ENCODE measurements at regions not wholly inside any gene's neighbourhood (a gene's known extent, or its start where the extent isn't known, plus 50 kb on each side); places are given as distances from the start of the nearest gene placed in this dataset.

DNA sequence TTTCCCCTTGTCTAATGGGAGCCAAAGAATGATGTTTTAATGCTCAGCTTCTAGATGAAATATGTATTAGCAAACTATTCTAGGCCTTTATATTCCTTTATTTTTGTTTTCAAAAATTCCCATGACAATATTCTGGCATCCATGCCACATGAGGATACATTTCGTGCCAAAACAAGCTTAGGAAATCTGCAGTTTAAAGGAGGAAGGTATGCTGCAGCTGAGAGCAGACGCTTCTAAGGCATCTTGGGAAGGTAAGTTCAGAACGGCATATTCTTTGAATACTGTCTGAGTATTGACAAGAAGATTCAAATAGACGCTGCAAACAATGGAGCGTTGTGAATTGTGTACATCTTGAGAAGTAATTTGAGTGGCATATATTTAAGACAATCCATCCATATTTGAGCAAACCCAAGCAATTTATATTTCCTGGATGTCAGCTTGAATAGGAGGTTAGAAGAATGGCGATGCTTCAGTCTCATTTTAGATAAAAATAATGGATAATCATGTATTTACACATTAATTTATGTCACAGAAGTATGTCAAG, 158.6 kb downstream of the RAP2B start:
- Histone ChIP-seq H3K9ac (ENCODE audit: low read depth, low read length) (no peak overlapping the region), H3K4me1 (ENCODE audit: control insufficient read depth, insufficient read depth, low read length) (no peaks in the 10 kb centered on the region), H3K27me3 (ENCODE audit: control insufficient read depth, insufficient read depth, low read length) (no peaks in the 10 kb centered on the region), H3K36me3 (ENCODE audit: control insufficient read depth, insufficient read depth, low read length) (no peaks in the 10 kb centered on the region), H3K4me3 (ENCODE audit: low read depth, low read length) (no peak overlapping the region), H3K9me3 (ENCODE audit: control insufficient read depth, insufficient read depth, low read length) (no peaks in the 10 kb centered on the region)

DNA sequence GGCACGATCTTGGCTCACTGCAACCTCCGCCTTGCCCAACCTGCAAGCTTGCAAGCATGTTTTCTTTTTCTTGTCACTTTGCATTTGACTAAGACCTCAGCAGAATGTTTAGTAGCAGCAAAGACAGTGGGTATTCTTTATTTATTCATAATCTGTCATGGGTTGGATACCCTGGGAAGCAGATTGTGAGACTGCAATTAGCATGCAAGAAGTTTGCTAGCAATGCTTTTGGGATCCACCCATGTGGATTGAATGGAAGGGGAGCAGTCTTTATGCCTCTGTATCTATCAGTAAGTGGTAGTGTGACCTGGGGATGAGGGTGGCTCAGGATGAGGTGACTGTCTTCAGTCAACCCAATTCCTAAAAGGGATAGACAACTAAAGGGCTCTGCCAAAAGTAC, 166.7 kb downstream of the RAP2B start:
- Histone ChIP-seq H3K9me3 (ENCODE audit: control insufficient read depth, insufficient read depth, low read length) (no peaks in the 10 kb centered on the region), H3K4me3 (ENCODE audit: low read depth, low read length) (no peak overlapping the region), H3K36me3 (ENCODE audit: control insufficient read depth, insufficient read depth, low read length) (no peaks in the 10 kb centered on the region), H3K27me3 (ENCODE audit: control insufficient read depth, insufficient read depth, low read length) (no peaks in the 10 kb centered on the region), H3K4me1 (ENCODE audit: control insufficient read depth, insufficient read depth, low read length) (no peaks in the 10 kb centered on the region), H3K9ac (ENCODE audit: low read depth, low read length) (no peak overlapping the region)

- H3K27me3 ChIP-seq (ENCODE audit: control insufficient read depth, insufficient read depth, low read length): no peaks in the 10 kb centered on the region
- no peaks in the 10 kb centered on the region for H3K36me3 ChIP-seq (ENCODE audit: control insufficient read depth, insufficient read depth, low read length)
- no peaks in the 10 kb centered on the region for H3K9me3 ChIP-seq (ENCODE audit: control insufficient read depth, insufficient read depth, low read length)
- no peaks in the 10 kb centered on the region for H3K4me1 ChIP-seq (ENCODE audit: control insufficient read depth, insufficient read depth, low read length)
- H3K4me3 ChIP-seq (ENCODE audit: low read depth, low read length): no peak overlapping the region
- no peak overlapping the region for H3K9ac ChIP-seq (ENCODE audit: low read depth, low read length)
These were observed 168.9 kb downstream of the RAP2B start for GRCh38 chr3:153330901-153331300.

- Histone ChIP-seq H3K27me3 (ENCODE audit: control insufficient read depth, insufficient read depth, low read length) (no peaks in the 10 kb centered on the region), H3K36me3 (ENCODE audit: control insufficient read depth, insufficient read depth, low read length) (no peaks in the 10 kb centered on the region), H3K9me3 (ENCODE audit: control insufficient read depth, insufficient read depth, low read length) (no peaks in the 10 kb centered on the region)
These were observed 169.7 kb downstream of the RAP2B start for GRCh38 chr3:153331676-153332075.

DNA sequence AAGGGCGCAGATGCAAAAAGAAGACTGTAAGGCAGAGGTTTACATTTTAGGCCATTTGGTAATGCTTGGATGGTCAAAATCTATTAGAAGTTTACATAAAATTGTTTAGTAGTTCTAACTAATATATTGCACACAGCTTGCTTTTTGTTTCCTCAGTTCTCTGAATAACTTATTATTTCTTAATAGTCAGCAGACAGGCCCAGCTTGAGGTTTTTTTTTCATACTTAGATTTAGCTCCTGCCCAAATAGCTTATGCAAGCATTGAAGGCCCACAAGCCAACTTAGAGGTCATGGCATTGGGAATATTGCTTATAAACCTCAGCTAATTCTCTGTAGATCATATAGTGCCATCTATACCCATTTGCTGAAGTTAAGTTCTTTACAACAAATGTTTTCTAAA, 172.5 kb downstream of the RAP2B start:
- Histone ChIP-seq H3K36me3 (ENCODE audit: control insufficient read depth, insufficient read depth, low read length) (no peaks in the 10 kb centered on the region), H3K9ac (ENCODE audit: low read depth, low read length) (no peak overlapping the region), H3K4me3 (ENCODE audit: low read depth, low read length) (no peak overlapping the region), H3K9me3 (ENCODE audit: control insufficient read depth, insufficient read depth, low read length) (no peaks in the 10 kb centered on the region), H3K27me3 (ENCODE audit: control insufficient read depth, insufficient read depth, low read length) (no peaks in the 10 kb centered on the region), H3K4me1 (ENCODE audit: control insufficient read depth, insufficient read depth, low read length) (no peaks in the 10 kb centered on the region)

More at GRCh38 chr3:153331676-153332075, 169.7 kb downstream of the RAP2B start:
- no peak overlapping the region for H3K9ac ChIP-seq (ENCODE audit: low read depth, low read length)
- no peaks in the 10 kb centered on the region for H3K4me1 ChIP-seq (ENCODE audit: control insufficient read depth, insufficient read depth, low read length)
- H3K4me3 ChIP-seq (ENCODE audit: low read depth, low read length): no peak overlapping the region

DNA sequence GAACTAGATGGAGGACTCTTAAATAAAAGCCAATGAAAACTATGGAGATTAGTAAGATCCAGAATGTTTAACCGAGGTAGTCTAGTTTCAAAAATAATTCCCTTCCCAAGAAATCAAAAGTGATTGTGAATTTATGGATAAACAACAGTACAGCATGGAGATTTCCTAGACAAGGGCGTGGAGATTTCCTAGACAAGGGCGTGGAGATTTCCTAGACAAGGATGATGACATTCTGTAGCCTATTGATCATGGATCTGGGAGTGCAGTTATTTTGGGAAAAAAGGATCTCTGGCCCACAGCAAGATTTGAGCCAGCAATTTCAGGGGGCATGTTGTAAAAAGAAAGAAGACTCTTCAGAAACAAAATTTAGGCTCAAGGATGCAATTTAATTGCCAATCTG, 175.3 kb downstream of the RAP2B start:
- H3K9me3 ChIP-seq (ENCODE audit: control insufficient read depth, insufficient read depth, low read length): no peaks in the 10 kb centered on the region
- H3K27me3 ChIP-seq (ENCODE audit: control insufficient read depth, insufficient read depth, low read length): no peaks in the 10 kb centered on the region
- no peak overlapping the region for H3K9ac ChIP-seq (ENCODE audit: low read depth, low read length)
- H3K4me1 ChIP-seq (ENCODE audit: control insufficient read depth, insufficient read depth, low read length): no peaks in the 10 kb centered on the region
- H3K36me3 ChIP-seq (ENCODE audit: control insufficient read depth, insufficient read depth, low read length): no peaks in the 10 kb centered on the region
- H3K4me3 ChIP-seq (ENCODE audit: low read depth, low read length): no peak overlapping the region

GRCh38 chr3:153338487-153338886, 176.5 kb downstream of the RAP2B start:
- H3K9me3 ChIP-seq (ENCODE audit: control insufficient read depth, insufficient read depth, low read length): no peaks in the 10 kb centered on the region
- no peak overlapping the region for H3K9ac ChIP-seq (ENCODE audit: low read depth, low read length)
- no peaks in the 10 kb centered on the region for H3K27me3 ChIP-seq (ENCODE audit: control insufficient read depth, insufficient read depth, low read length)
- no peaks in the 10 kb centered on the region for H3K36me3 ChIP-seq (ENCODE audit: control insufficient read depth, insufficient read depth, low read length)
- H3K4me1 ChIP-seq (ENCODE audit: control insufficient read depth, insufficient read depth, low read length): no peaks in the 10 kb centered on the region
- no peak overlapping the region for H3K4me3 ChIP-seq (ENCODE audit: low read depth, low read length)

DNA sequence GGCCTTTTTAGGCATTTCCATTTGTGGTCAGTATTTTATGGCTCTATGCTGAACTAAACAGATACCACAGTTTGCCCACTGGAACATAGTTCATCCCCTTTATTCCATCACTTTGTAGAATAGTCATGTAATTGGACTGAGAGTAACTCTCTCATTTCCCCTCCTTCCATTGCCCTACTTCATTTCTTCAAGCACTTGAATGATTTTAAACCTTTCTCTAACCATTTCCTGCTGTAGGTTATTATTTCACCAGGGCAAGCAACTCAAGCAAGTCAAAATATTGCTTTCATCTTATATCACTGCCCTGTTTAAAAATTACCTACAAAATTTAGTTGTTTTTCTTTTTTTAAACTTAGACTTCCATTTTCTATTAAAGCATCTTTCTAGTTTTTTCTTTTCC, 177.0 kb downstream of the RAP2B start:
- no peaks in the 10 kb centered on the region for H3K36me3 ChIP-seq (ENCODE audit: control insufficient read depth, insufficient read depth, low read length)
- H3K27me3 ChIP-seq (ENCODE audit: control insufficient read depth, insufficient read depth, low read length): no peaks in the 10 kb centered on the region
- no peaks in the 10 kb centered on the region for H3K4me1 ChIP-seq (ENCODE audit: control insufficient read depth, insufficient read depth, low read length)
- no peak overlapping the region for H3K4me3 ChIP-seq (ENCODE audit: low read depth, low read length)
- no peak overlapping the region for H3K9ac ChIP-seq (ENCODE audit: low read depth, low read length)
- H3K9me3 ChIP-seq (ENCODE audit: control insufficient read depth, insufficient read depth, low read length): no peaks in the 10 kb centered on the region

DNA sequence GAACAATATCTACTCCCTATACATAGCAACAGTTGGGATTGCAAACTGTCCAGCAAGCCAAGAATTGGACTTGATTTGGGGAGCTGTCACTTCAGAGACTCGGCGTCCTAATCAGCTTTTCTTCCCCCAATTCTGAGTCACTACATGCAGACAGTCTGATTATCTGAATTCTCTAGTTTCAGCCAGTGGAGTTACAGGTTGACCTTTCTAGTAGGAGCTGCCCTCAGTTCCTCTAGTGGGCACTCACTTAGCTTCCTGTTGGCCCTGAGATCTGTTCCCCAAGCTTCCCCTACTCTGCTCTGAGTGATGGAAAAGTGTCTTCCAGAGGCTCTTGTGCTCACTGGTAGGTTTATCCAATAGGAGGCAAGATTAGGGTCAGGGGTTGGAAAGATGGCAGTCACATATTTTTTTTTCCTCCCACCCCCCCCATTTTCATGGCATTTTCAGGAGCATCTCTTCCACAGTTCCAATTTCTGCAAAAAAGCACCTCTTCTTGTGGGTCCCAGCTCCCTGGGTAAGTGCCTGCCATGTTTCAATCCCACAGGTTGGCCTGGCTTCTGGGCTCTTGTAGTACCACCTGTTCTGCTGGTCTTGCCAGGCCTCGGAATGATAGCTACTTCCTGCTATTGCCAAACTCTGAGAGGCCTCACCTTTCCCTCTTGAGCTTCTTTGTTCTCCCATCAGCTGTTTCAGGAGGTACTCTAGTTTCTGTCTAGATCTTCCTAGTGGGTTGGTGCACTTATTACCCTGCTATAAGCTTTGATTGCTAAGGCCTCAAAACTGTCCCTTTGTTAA, 182.2 kb downstream of the RAP2B start:
- Histone ChIP-seq H3K4me1 (ENCODE audit: control insufficient read depth, insufficient read depth, low read length) (peaks cover 10% of the 10 kb centered on the region), H3K9ac (ENCODE audit: low read depth, low read length) (no peak overlapping the region), H3K27me3 (ENCODE audit: control insufficient read depth, insufficient read depth, low read length) (no peaks in the 10 kb centered on the region), H3K36me3 (ENCODE audit: control insufficient read depth, insufficient read depth, low read length) (no peaks in the 10 kb centered on the region), H3K9me3 (ENCODE audit: control insufficient read depth, insufficient read depth, low read length) (no peaks in the 10 kb centered on the region), H3K4me3 (ENCODE audit: low read depth, low read length) (no peak overlapping the region)

- peaks cover 2% of the 10 kb centered on the region for H3K27me3 ChIP-seq (ENCODE audit: control insufficient read depth, insufficient read depth, low read length)
- H3K4me1 ChIP-seq (ENCODE audit: control insufficient read depth, insufficient read depth, low read length): peaks cover 11% of the 10 kb centered on the region
- H3K9me3 ChIP-seq (ENCODE audit: control insufficient read depth, insufficient read depth, low read length): no peaks in the 10 kb centered on the region
- H3K4me3 ChIP-seq (ENCODE audit: low read depth, low read length): no peak overlapping the region
- no peak overlapping the region for H3K9ac ChIP-seq (ENCODE audit: low read depth, low read length)
- H3K36me3 ChIP-seq (ENCODE audit: control insufficient read depth, insufficient read depth, low read length): no peaks in the 10 kb centered on the region
These were observed 186.6 kb downstream of the RAP2B start for GRCh38 chr3:153348457-153349107.

DNA sequence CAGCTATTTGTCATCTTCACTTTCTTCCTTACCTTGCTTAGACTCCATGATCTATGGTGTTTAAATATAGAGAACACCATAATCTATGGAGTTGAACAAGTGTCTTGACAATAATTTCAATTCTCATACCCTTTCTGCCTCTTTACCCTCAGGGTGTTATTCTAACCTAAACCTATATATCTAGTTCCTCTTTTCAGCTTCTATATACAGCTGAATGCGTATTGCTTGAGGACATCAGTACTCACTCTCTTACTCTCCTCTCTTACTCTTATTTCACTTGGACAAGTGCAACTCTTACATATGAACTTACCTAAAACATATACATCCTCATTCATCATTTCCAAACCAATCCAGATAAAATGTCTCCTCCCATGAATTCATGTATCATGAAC, 187.1 kb downstream of the RAP2B start:
- Histone ChIP-seq H3K36me3 (ENCODE audit: control insufficient read depth, insufficient read depth, low read length) (no peaks in the 10 kb centered on the region), H3K4me1 (ENCODE audit: control insufficient read depth, insufficient read depth, low read length) (peaks cover 11% of the 10 kb centered on the region), H3K9ac (ENCODE audit: low read depth, low read length) (no peak overlapping the region), H3K9me3 (ENCODE audit: control insufficient read depth, insufficient read depth, low read length) (no peaks in the 10 kb centered on the region), H3K4me3 (ENCODE audit: low read depth, low read length) (no peak overlapping the region), H3K27me3 (ENCODE audit: control insufficient read depth, insufficient read depth, low read length) (peaks cover 2% of the 10 kb centered on the region)

- no peak overlapping the region for H3K4me3 ChIP-seq (ENCODE audit: low read depth, low read length)
- peaks cover 2% of the 10 kb centered on the region for H3K27me3 ChIP-seq (ENCODE audit: control insufficient read depth, insufficient read depth, low read length)
- no peak overlapping the region for H3K9ac ChIP-seq (ENCODE audit: low read depth, low read length)
These were observed 188.4 kb downstream of the RAP2B start for GRCh38 chr3:153350420-153350819.

More at GRCh38 chr3:153350420-153350819, 188.4 kb downstream of the RAP2B start:
- H3K36me3 ChIP-seq (ENCODE audit: control insufficient read depth, insufficient read depth, low read length): no peaks in the 10 kb centered on the region
- H3K9me3 ChIP-seq (ENCODE audit: control insufficient read depth, insufficient read depth, low read length): no peaks in the 10 kb centered on the region
- peaks cover 11% of the 10 kb centered on the region for H3K4me1 ChIP-seq (ENCODE audit: control insufficient read depth, insufficient read depth, low read length)
